H54 (cell line): ENCODE measurements at regions not wholly inside any gene's neighbourhood (a gene's known extent, or its start where the extent isn't known, plus 50 kb on each side); places are given as distances from the start of the nearest gene placed in this dataset.
"Not testable (repeated sequence)": the region's sequence is repeated elsewhere in the genome, so short reads cannot be mapped to it uniquely, and the experiment has no call there.

Experiments used
- DNase-seq: peaks from one replicate; pipeline ENCODE4 v3.0.0; 2011; ENCODE audit warnings: low spot score, mixed read lengths; ENCODE audit not compliant: insufficient read length
- FAIRE-seq: peaks from 3 replicates; lab custom pipeline; 2011; peaks lifted over from hg19 to GRCh38; lab: Jason Lieb, UNC
- POLR2A ChIP-seq: IDR thresholded peaks from 2 replicates; pipeline ENCODE4 v1.6.1; 2011; ENCODE audit warnings: low read depth, mild to moderate bottlenecking, low read length

DNA sequence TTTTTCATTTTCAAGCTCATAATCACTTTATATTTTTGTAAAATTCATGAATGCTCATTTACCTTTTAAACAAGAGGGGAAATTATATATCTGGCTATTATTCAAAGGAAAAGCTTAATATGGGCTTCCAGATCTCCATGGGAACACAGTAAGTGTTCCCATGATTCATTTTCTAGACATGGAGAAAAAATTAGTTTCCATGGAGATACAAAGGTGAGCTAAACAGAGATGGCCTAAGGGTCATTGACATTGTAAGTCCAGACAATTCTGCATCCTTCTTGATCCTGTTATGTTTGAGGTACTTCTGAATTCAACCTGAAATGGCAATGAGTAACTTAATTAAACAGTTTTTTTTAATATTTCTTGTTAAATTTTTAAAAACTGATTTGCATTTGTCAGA, 341.4 kb upstream of the PRR16 start:
- no peak for FAIRE-seq
- no peak for TF ChIP-seq POLR2A

DNA sequence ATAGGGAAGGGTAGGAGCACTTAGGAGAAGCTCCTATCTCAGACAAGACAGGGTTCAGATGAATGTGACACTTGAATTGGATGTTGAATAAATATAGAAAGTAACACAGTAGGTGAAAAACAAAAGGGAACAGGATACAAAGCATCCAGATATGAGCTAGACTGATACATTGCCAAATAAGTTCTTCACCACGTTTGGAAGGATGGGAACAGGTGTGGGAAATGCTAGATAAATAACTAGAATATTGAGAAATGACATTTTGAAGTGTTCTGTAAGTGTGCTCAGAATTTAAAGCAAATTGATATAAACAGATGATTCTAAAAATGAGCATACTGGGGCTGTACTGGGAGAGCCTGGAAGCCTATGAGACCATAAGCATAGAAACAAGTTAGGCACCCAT, 340.1 kb upstream of the PRR16 start:
- TF ChIP-seq POLR2A, result no peak
- FAIRE-seq, result no peak
- no peak for DNase-seq

More for the DNA sequence above, 341.4 kb upstream of the PRR16 start:
- DNase-seq, result no peak

DNA sequence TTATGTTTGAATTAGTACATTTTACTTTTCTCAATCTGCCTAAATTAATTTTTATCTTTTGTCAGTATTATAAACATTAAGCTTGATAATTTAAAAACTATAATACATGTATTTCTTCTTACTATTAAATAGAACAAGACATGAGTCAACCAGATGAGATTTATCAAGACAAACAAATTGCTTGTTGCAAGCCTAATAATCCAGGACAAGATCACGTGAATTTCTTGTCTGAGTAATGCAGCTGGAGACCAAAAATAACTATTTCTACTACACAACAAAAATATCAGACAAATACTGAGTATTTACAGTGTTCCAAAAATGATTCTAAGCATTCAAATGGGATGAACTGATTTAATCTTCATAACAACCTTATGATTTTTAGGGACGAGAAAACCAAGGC, 339.1 kb upstream of the PRR16 start:
- no peak for FAIRE-seq
- TF ChIP-seq POLR2A, result no peak
- DNase-seq, result no peak

DNA sequence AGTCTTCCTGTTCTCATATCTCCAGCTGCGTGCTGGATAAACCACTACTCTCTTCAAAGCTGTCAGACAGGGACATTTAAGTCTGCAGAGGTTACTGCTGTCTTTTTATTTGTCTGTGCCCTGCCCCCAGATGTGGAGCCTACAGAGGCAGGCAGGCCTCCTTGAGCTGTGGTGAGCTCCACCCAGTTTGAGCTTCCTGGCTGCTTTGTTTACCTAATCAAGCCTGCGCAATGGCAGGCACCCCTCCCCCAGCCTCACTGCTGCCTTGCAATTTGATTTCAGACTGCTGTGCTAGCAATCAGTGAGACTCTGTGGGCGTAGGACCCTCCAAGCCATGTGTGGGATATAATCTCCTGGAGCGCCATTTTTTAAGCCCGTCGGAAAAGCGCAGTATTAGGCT, 331.8 kb upstream of the PRR16 start:
- not testable (repeated sequence) for FAIRE-seq, DNase-seq

DNA sequence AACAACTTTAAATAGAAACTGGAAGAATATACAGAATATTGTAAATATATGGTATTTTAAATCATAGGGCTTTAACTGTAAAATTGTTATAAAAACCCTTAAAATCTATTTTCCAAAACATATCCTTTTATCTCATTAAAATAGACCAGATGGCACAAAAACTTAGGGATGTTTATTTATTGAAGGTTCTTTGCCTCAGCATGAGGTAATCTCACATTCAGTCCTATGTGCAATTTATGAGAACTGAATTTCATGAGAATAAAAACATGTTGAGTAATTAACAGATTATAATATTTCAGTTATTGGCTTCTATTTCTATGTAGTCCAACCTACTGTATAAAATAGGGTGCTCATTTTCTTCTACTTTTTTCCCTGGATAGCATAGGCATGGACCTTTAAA, 329.2 kb upstream of the PRR16 start:
- TF ChIP-seq POLR2A, result no peak
- FAIRE-seq (no peak), DNase-seq (no peak)

DNA sequence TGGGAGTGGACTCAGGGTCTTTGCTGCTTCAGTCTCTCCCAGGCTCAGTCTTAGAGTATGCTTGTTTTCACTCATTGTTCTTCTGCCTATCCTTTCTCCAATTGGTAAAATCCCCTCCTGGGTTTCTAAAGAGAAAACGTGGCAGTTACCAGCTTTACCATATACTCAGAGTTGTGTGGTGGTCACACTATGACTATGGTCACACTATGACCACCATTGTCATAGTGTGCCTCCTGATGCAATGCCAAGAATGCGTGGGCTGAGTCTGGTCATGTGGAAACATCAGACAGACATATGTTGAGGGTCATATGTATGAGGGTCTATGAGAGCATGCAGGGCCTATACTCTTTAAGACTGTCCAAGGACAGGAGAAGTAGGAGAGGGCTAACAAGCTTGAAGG, 326.5 kb upstream of the PRR16 start:
- TF ChIP-seq POLR2A, result no peak
- FAIRE-seq (no peak), DNase-seq (no peak)

DNA sequence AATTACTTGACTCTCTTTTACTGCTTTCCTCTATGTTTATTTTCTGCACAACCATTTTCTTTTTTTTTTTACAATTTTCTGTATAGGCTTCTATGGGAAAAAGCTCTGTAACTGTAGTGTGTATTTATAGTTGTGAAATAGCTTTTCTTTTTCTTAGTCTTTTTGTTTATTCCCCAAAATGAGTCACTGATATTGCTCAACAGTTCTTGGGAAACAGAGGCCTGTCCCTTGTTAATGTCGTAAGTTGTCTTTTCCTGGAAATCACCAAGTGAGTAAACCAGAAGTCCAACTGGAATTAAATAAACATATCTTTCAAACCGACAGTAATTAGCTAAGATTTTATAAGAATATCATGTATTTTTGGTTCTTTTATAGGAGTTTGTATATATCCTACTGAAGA, 325.1 kb upstream of the PRR16 start:
- FAIRE-seq (peak; percentile 55), DNase-seq (peak; percentile 5)
- no peak for TF ChIP-seq POLR2A

DNA sequence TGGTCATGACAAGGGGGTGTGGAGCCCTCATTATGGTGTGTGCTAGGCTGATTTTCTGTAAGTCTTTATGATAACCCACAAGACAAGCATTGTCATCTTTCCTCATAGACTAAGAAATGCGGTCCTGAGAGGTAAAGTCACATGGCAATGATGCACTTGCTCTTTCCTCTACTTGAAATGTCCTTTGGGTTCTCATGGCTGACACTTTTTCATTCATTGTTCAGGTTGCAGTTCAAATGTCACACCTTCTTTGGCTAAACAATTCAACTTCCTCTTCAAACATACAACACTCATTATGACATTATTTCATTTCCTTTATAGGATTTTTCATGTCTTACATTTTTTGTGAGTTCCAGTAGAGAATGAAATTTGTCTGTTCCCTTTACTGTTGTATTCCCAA, 323.6 kb upstream of the PRR16 start:
- TF ChIP-seq POLR2A, result no peak
- DNase-seq, result no peak
- FAIRE-seq, result peak; percentile 65

DNA sequence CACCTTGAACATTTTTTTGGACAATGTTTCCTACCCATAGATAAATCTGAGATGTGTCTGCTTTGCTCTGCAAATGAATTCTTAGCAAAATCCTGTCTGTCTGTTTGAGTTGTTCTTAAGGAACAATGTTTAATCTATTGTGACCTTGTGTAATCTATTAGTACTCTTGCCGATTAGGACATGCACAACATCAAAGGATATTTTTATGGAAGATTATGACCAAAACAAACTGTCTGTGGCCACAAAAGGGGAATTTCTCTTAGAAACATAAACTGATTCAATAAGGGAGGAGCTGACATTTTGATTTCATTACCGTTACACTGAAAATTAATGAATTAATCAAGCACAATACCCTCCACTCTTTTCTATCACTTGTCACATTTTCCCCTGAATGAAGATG, 323.0 kb upstream of the PRR16 start:
- FAIRE-seq (no peak), DNase-seq (no peak)
- TF ChIP-seq POLR2A, result no peak

DNA sequence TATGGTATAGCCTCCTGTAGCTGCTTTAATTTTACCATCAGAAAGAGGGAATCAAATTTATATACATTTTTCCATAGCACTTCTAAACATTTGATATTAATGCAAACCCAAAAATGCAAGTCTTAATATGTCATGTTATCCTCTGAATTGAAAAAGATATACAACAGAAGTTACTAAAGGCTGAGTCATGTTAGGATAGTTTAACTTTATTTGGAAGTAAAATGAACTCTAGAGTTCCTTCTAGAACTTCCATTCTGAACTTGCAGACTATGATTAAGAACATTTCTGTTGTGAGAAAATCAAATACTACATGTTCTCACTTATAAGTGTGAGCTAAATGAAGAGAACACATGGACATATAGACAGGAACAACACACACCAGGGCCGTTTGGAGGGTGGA, 317.3 kb upstream of the PRR16 start:
- TF ChIP-seq POLR2A, result no peak
- FAIRE-seq (no peak), DNase-seq (no peak)

DNA sequence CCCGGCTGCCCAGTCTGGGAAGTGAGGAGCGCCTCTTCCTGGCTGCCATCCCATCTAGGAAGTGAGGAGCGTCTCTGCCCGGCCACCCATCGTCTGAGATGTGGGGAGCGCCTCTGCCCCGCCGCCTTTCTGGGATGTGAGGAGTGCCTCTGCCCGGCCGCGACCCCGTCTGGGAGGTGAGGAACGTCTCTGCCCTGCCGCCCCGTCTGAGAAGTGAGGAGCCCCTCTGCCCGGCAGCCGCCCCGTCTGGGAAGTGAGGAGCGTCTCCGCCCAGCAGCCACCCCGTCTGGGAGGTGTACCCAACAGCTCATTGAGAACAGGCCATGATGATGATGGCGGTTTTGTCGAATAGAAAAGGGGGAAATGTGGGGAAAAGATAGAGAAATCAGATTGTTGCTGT, 316.2 kb upstream of the PRR16 start:
- not testable (repeated sequence) for FAIRE-seq, DNase-seq

DNA sequence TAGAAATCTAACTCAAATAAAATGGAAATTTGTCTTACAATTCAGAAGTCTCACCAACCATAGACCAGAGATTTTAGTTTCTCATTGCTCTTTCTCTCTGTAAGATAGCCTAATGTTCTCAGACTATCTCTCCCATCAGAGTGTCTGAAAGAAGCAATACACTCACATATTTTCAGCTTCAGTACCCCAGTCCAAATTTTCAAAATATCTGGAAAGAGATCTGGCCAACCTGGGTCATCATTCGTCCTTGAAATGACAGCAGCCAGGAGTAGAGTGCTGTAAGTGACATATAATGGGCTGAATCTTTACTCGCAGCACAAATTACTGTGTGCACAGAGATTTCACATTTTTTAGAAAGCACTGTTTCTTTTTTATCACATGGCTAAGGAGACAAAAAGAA, 313.3 kb upstream of the PRR16 start:
- no peak for TF ChIP-seq POLR2A
- FAIRE-seq (no peak), DNase-seq (no peak)

DNA sequence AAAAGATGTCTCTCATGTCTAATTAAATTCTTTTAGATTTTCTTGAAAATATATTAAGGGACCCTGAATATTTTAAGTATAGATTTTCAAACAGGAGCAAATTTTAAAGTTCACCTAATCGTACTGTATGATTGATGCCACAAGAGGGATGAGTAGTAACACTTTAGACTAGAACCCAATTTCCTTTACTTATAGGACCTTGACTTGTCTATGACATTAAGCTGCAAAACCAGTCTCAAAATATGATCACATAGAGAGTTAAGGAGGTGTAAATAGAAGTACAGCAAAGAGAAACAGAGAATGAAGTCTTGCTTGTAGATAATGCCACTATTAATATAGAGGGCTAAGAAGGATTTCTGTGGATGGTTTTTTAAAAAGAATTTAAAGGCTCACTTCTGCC, 312.9 kb upstream of the PRR16 start:
- FAIRE-seq, result no peak
- TF ChIP-seq POLR2A, result no peak
- DNase-seq, result no peak

DNA sequence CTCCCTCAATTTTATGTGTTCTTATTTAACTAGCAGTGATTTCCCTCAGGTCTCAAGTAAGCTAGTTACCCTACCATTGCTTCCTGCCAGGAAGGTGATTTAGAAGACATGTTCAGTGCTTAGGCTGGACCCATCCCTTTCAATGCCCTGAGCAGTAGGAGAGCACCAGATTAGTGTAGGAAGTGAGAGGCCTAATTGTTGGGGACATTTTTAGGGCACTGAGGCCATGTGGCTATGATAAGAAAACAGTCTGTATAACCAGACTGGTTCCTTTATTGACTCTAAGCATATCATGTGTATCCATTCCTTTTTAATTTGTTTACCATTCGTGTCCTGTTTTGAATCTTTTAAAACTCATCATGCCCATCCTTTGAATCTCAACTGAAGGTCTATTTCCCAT, 312.3 kb upstream of the PRR16 start:
- FAIRE-seq (peak; percentile 82), DNase-seq (no peak)
- TF ChIP-seq POLR2A, result no peak

DNA sequence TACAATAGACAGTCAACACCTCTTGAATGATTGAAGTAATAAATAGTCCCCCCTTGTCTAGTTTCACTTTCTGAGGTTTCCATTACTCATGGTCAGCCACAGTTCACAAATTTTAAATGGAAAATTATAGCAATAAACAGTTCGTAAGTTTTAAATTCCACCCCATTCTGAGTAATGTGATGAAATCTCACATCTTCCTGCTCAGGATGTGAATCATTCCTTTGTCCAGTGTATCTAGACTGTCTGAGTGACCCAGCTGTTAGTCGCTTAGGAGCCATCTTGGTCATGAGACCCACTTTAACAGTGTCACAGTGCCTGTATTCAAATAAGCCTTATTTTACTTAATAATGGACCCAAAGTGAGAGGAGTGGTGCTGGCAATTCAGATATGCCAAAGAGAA, 311.6 kb upstream of the PRR16 start:
- no peak for TF ChIP-seq POLR2A
- FAIRE-seq, result peak; percentile 95
- DNase-seq, result no peak

DNA sequence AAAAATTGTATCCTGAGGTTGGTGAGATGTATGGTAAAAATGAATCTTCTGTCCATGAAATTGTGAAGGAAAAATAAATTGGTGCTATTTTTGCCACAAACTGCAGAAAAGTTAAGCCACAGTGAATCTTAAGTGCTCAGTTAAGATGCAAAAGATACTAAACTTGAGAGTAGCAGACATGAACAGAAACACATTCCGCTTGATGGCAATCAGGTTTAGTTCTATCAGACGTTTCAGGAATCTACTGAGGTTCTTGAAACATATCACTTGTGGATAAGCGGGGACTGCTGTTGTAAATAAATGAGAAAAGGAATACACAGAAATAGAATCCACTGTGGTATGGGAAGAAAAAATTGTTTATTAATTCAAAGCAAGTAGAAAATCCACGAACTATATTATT, 311.2 kb upstream of the PRR16 start:
- no peak for DNase-seq
- TF ChIP-seq POLR2A, result no peak
- FAIRE-seq, result no peak
